ENCODE measurements at regions not wholly inside any gene's neighbourhood (a gene's known extent, or its start where the extent isn't known, plus 50 kb on each side); places are given as distances from the start of the nearest gene placed in this dataset.
"Not testable (repeated sequence)": the region's sequence is repeated elsewhere in the genome, so short reads cannot be mapped to it uniquely, and the experiment has no call there.

- TF ChIP-seq CTCF (conservative IDR thresholded peaks at IDR 0.05) (no peak), ZFX (IDR thresholded peaks at IDR 0.05) (no peak)
- H3K27ac ChIP-seq = no peak overlapping the region
Observed at GRCh38 chr17:70320673-70321345, 151.5 kb downstream of the KCNJ2 start.

GRCh38 chr17:70321352-70321751, 152.0 kb downstream of the KCNJ2 start:
- TF ChIP-seq CTCF (conservative IDR thresholded peaks at IDR 0.05) (no peak), ZFX (IDR thresholded peaks at IDR 0.05) (no peak)
- no peak overlapping the region for H3K27ac ChIP-seq

- no peak for TF ChIP-seq ZFX (IDR thresholded peaks at IDR 0.05)
- no peak for TF ChIP-seq CTCF (conservative IDR thresholded peaks at IDR 0.05)
- H3K27ac ChIP-seq = no peak overlapping the region
Observed at GRCh38 chr17:70323269-70323668, 153.9 kb downstream of the KCNJ2 start.

GRCh38 chr17:70324031-70324430, 154.7 kb downstream of the KCNJ2 start:
- no peak for TF ChIP-seq CTCF (conservative IDR thresholded peaks at IDR 0.05)
- TF ChIP-seq ZFX (IDR thresholded peaks at IDR 0.05) = no peak
- H3K27ac ChIP-seq = no peak overlapping the region

- TF ChIP-seq ZFX (IDR thresholded peaks at IDR 0.05) (no peak), CTCF (conservative IDR thresholded peaks at IDR 0.05) (no peak)
- no peak overlapping the region for H3K27ac ChIP-seq
Observed at GRCh38 chr17:70327279-70327678, 157.9 kb downstream of the KCNJ2 start.

- no peak for TF ChIP-seq CTCF (conservative IDR thresholded peaks at IDR 0.05)
- no peak for TF ChIP-seq ZFX (IDR thresholded peaks at IDR 0.05)
- no peak overlapping the region for H3K27ac ChIP-seq
Observed at GRCh38 chr17:70327723-70328122, 158.4 kb downstream of the KCNJ2 start.

GRCh38 chr17:70329721-70330120, 160.4 kb downstream of the KCNJ2 start:
- TF ChIP-seq CTCF (conservative IDR thresholded peaks at IDR 0.05) (no peak), ZFX (IDR thresholded peaks at IDR 0.05) (no peak)
- no peak overlapping the region for H3K27ac ChIP-seq

GRCh38 chr17:70331066-70331465, 161.7 kb downstream of the KCNJ2 start:
- not testable (repeated sequence) for H3K27ac ChIP-seq
